ENCODE measurements at regions not wholly inside any gene's neighbourhood (a gene's known extent, or its start where the extent isn't known, plus 50 kb on each side); places are given as distances from the start of the nearest gene placed in this dataset.

- no peaks in the 10 kb centered on the region for H3K36me3 Mint-ChIP-seq
- no peak overlapping the region for H3K4me3 Mint-ChIP-seq
- H3K9me3 Mint-ChIP-seq = peaks cover 28% of the 10 kb centered on the region
- H3K4me1 Mint-ChIP-seq = no peaks in the 10 kb centered on the region
- no peak for ATAC-seq
- no peak overlapping the region for H3K27ac Mint-ChIP-seq
- no peak for DNase-seq (ENCODE audit: low spot score in 2 of 2)
Observed at GRCh38 chr5:97676608-97677007, 493.6 kb upstream of the RIOK2 start.

- no peak overlapping the region for H3K27ac Mint-ChIP-seq
- peaks cover 26% of the 10 kb centered on the region for H3K9me3 Mint-ChIP-seq
- H3K4me3 Mint-ChIP-seq = no peak overlapping the region
- ATAC-seq = no peak
- no peaks in the 10 kb centered on the region for H3K36me3 Mint-ChIP-seq
- no peaks in the 10 kb centered on the region for H3K4me1 Mint-ChIP-seq
- no peak for DNase-seq (ENCODE audit: low spot score in 2 of 2)
Observed at GRCh38 chr5:97694091-97694490, 511.0 kb upstream of the RIOK2 start.

GRCh38 chr5:97714424-97714823 lies 531.4 kb upstream of the RIOK2 start:
- no peaks in the 10 kb centered on the region for H3K36me3 Mint-ChIP-seq
- no peak overlapping the region for H3K27ac Mint-ChIP-seq

GRCh38 chr5:97726106-97726505 lies 543.1 kb upstream of the RIOK2 start:
- Mint-ChIP-seq H3K36me3 (no peaks in the 10 kb centered on the region), H3K4me1 (no peaks in the 10 kb centered on the region), H3K27ac (no peak overlapping the region), H3K9me3 (peaks cover 12% of the 10 kb centered on the region), H3K4me3 (no peak overlapping the region)
- DNase-seq (ENCODE audit: low spot score in 2 of 2) (no peak), ATAC-seq (no peak)

More at GRCh38 chr5:97714424-97714823, 531.4 kb upstream of the RIOK2 start:
- DNase-seq (ENCODE audit: low spot score in 2 of 2) (no peak), ATAC-seq (no peak)
- Mint-ChIP-seq H3K4me3 (no peak overlapping the region), H3K4me1 (no peaks in the 10 kb centered on the region), H3K9me3 (peaks cover 19% of the 10 kb centered on the region)

GRCh38 chr5:97728920-97729319 lies 545.9 kb upstream of the RIOK2 start:
- Mint-ChIP-seq H3K36me3 (no peaks in the 10 kb centered on the region), H3K27ac (no peak overlapping the region), H3K4me3 (no peak overlapping the region), H3K9me3 (peaks cover 24% of the 10 kb centered on the region), H3K4me1 (no peaks in the 10 kb centered on the region)
- DNase-seq (ENCODE audit: low spot score in 2 of 2) (no peak), ATAC-seq (no peak)

GRCh38 chr5:97729938-97730337 lies 546.9 kb upstream of the RIOK2 start:
- DNase-seq (ENCODE audit: low spot score in 2 of 2) (no peak), ATAC-seq (no peak)
- Mint-ChIP-seq H3K36me3 (no peaks in the 10 kb centered on the region), H3K4me1 (no peaks in the 10 kb centered on the region), H3K4me3 (no peak overlapping the region), H3K27ac (no peak overlapping the region), H3K9me3 (peaks cover 22% of the 10 kb centered on the region)

- no peak for DNase-seq (ENCODE audit: low spot score in 2 of 2)
Observed at GRCh38 chr5:97735209-97735608, 552.2 kb upstream of the RIOK2 start.

GRCh38 chr5:97737608-97738007 lies 554.6 kb upstream of the RIOK2 start:
- H3K27ac Mint-ChIP-seq = no peak overlapping the region
- H3K4me3 Mint-ChIP-seq = no peak overlapping the region
- peaks cover 18% of the 10 kb centered on the region for H3K9me3 Mint-ChIP-seq
- H3K36me3 Mint-ChIP-seq = no peaks in the 10 kb centered on the region
- no peaks in the 10 kb centered on the region for H3K4me1 Mint-ChIP-seq
- DNase-seq (ENCODE audit: low spot score in 2 of 2) (no peak), ATAC-seq (no peak)

More at GRCh38 chr5:97735209-97735608, 552.2 kb upstream of the RIOK2 start:
- Mint-ChIP-seq H3K36me3 (no peaks in the 10 kb centered on the region), H3K27ac (no peak overlapping the region), H3K9me3 (peaks cover 26% of the 10 kb centered on the region), H3K4me1 (no peaks in the 10 kb centered on the region), H3K4me3 (no peak overlapping the region)
- ATAC-seq = no peak

GRCh38 chr5:97745817-97746216 lies 562.8 kb upstream of the RIOK2 start:
- Mint-ChIP-seq H3K9me3 (peaks cover 18% of the 10 kb centered on the region), H3K36me3 (no peaks in the 10 kb centered on the region), H3K27ac (no peak overlapping the region), H3K4me1 (no peaks in the 10 kb centered on the region), H3K4me3 (no peak overlapping the region)
- no peak for ATAC-seq
- DNase-seq (ENCODE audit: low spot score in 2 of 2) = no peak

GRCh38 chr5:97750576-97750975 lies 567.5 kb upstream of the RIOK2 start:
- no peak overlapping the region for H3K27ac Mint-ChIP-seq
- DNase-seq (ENCODE audit: low spot score in 2 of 2) (no peak), ATAC-seq (no peak)
- no peak overlapping the region for H3K4me3 Mint-ChIP-seq
- H3K4me1 Mint-ChIP-seq = no peaks in the 10 kb centered on the region
- H3K9me3 Mint-ChIP-seq = peaks cover 23% of the 10 kb centered on the region
- no peaks in the 10 kb centered on the region for H3K36me3 Mint-ChIP-seq

GRCh38 chr5:97751540-97751939 lies 568.5 kb upstream of the RIOK2 start:
- H3K4me1 Mint-ChIP-seq = no peaks in the 10 kb centered on the region
- peaks cover 20% of the 10 kb centered on the region for H3K9me3 Mint-ChIP-seq
- ATAC-seq (no peak), DNase-seq (ENCODE audit: low spot score in 2 of 2) (no peak)
- H3K4me3 Mint-ChIP-seq = no peak overlapping the region
- no peak overlapping the region for H3K27ac Mint-ChIP-seq
- H3K36me3 Mint-ChIP-seq = no peaks in the 10 kb centered on the region

GRCh38 chr5:97752871-97753270 lies 569.8 kb upstream of the RIOK2 start:
- DNase-seq (ENCODE audit: low spot score in 2 of 2) = no peak
- H3K9me3 Mint-ChIP-seq = peaks cover 21% of the 10 kb centered on the region
- no peaks in the 10 kb centered on the region for H3K36me3 Mint-ChIP-seq
- no peak overlapping the region for H3K4me3 Mint-ChIP-seq
- ATAC-seq = no peak
- no peak overlapping the region for H3K27ac Mint-ChIP-seq
- H3K4me1 Mint-ChIP-seq = no peaks in the 10 kb centered on the region

GRCh38 chr5:97762483-97762882 lies 579.4 kb upstream of the RIOK2 start:
- Mint-ChIP-seq H3K27ac (no peak overlapping the region), H3K9me3 (peaks cover 17% of the 10 kb centered on the region)
- DNase-seq (ENCODE audit: low spot score in 2 of 2) = no peak

GRCh38 chr5:97764700-97765099 lies 581.7 kb upstream of the RIOK2 start:
- DNase-seq (ENCODE audit: low spot score in 2 of 2) = no peak
- Mint-ChIP-seq H3K27ac (no peak overlapping the region), H3K9me3 (peaks cover 14% of the 10 kb centered on the region), H3K4me3 (no peak overlapping the region), H3K36me3 (no peaks in the 10 kb centered on the region), H3K4me1 (no peaks in the 10 kb centered on the region)
- no peak for ATAC-seq

More at GRCh38 chr5:97762483-97762882, 579.4 kb upstream of the RIOK2 start:
- Mint-ChIP-seq H3K4me1 (no peaks in the 10 kb centered on the region), H3K36me3 (no peaks in the 10 kb centered on the region), H3K4me3 (no peak overlapping the region)
- no peak for ATAC-seq

- H3K9me3 Mint-ChIP-seq = peaks cover 18% of the 10 kb centered on the region
- ATAC-seq (no peak), DNase-seq (ENCODE audit: low spot score in 2 of 2) (no peak)
- H3K4me1 Mint-ChIP-seq = no peaks in the 10 kb centered on the region
- no peak overlapping the region for H3K27ac Mint-ChIP-seq
- no peaks in the 10 kb centered on the region for H3K36me3 Mint-ChIP-seq
- no peak overlapping the region for H3K4me3 Mint-ChIP-seq
Observed at GRCh38 chr5:97778451-97778850, 595.4 kb upstream of the RIOK2 start.

GRCh38 chr5:97788369-97788768 lies 605.3 kb upstream of the RIOK2 start:
- ATAC-seq (no peak), DNase-seq (ENCODE audit: low spot score in 2 of 2) (no peak)
- no peak overlapping the region for H3K4me3 Mint-ChIP-seq
- H3K4me1 Mint-ChIP-seq = no peaks in the 10 kb centered on the region
- H3K36me3 Mint-ChIP-seq = no peaks in the 10 kb centered on the region
- H3K9me3 Mint-ChIP-seq = peaks cover 25% of the 10 kb centered on the region
- H3K27ac Mint-ChIP-seq = no peak overlapping the region

GRCh38 chr5:97797994-97798451 lies 615.0 kb upstream of the RIOK2 start:
- Mint-ChIP-seq H3K4me3 (no peak overlapping the region), H3K36me3 (no peaks in the 10 kb centered on the region), H3K9me3 (peaks cover 23% of the 10 kb centered on the region), H3K27ac (no peak overlapping the region), H3K4me1 (no peaks in the 10 kb centered on the region)
- ATAC-seq (no peak), DNase-seq (ENCODE audit: low spot score in 2 of 2) (no peak)

Measured in stimulated activated effector memory CD8-positive, alpha-beta T cell treated with anti-CD3 and anti-CD28 coated beads, Interleukin-12 subunit alpha, Interleukin-12 subunit beta, amount 100 ng/mL, for 72 hours (primary cell).